ENCODE measurements at regions not wholly inside any gene's neighbourhood (a gene's known extent, or its start where the extent isn't known, plus 50 kb on each side); places are given as distances from the start of the nearest gene placed in this dataset.

- Mint-ChIP-seq H3K27ac (no peak overlapping the region), H3K27me3 (peaks cover 5% of the 10 kb centered on the region), H3K36me3 (ENCODE audit: low read depth) (no peaks in the 10 kb centered on the region), H3K9me3 (no peaks in the 10 kb centered on the region), H3K4me1 (ENCODE audit: low read depth) (no peaks in the 10 kb centered on the region), H3K4me3 (no peak overlapping the region)
- no peaks in the 10 kb centered on the region for H3K27me3 ChIP-seq (ENCODE audit: control insufficient read depth in 1 of 2, insufficient read depth in 2 of 2, low read length in 2 of 2)
- intact Hi-C loops (cut with DNase I, micrococcal nuclease), result no loop called here
- no peak overlapping the region for H3K4me3 ChIP-seq (ENCODE audit: low read length)
- POLR2A ChIA-PET, result no interaction called here
- H3K36me3 ChIP-seq (ENCODE audit: insufficient read depth, low read length), result no peaks in the 10 kb centered on the region
- TF ChIP-seq, protein P1, sequence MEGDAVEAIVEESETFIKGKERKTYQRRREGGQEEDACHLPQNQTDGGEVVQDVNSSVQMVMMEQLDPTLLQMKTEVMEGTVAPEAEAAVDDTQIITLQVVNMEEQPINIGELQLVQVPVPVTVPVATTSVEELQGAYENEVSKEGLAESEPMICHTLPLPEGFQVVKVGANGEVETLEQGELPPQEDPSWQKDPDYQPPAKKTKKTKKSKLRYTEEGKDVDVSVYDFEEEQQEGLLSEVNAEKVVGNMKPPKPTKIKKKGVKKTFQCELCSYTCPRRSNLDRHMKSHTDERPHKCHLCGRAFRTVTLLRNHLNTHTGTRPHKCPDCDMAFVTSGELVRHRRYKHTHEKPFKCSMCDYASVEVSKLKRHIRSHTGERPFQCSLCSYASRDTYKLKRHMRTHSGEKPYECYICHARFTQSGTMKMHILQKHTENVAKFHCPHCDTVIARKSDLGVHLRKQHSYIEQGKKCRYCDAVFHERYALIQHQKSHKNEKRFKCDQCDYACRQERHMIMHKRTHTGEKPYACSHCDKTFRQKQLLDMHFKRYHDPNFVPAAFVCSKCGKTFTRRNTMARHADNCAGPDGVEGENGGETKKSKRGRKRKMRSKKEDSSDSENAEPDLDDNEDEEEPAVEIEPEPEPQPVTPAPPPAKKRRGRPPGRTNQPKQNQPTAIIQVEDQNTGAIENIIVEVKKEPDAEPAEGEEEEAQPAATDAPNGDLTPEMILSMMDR (IDR thresholded peaks at IDR 0.05), result no peak
- DNase-seq, result no peak
- CTCF ChIA-PET, result no interaction called here
- no peaks in the 10 kb centered on the region for H3K4me1 ChIP-seq (ENCODE audit: insufficient read depth, low read length)
- ATAC-seq (ENCODE audit: poor library complexity), result no peak
- H3K27ac ChIP-seq (ENCODE audit: low read depth in 1 of 2, low read length in 2 of 2), result no peak overlapping the region
- peaks cover 0 to 4% of the 10 kb centered on the region in 2 experiments for H3K9me3 ChIP-seq (ENCODE audit: control insufficient read depth in 1 of 2, insufficient read depth in 1 of 2, low read length in 2 of 2)
These were observed 165.9 kb upstream of the HMGA2 start for GRCh38 chr12:65658360-65658759.

GRCh38 chr12:65659681-65660080 is 164.6 kb upstream of the HMGA2 start:
- ATAC-seq (ENCODE audit: poor library complexity) (no peak), DNase-seq (no peak)
- POLR2A ChIA-PET, result no interaction called here
- H3K27ac Mint-ChIP-seq, result no peak overlapping the region
- H3K36me3 ChIP-seq (ENCODE audit: insufficient read depth, low read length), result no peaks in the 10 kb centered on the region
- H3K4me3 ChIP-seq (ENCODE audit: low read length), result no peak overlapping the region
- no peaks in the 10 kb centered on the region for H3K4me1 ChIP-seq (ENCODE audit: insufficient read depth, low read length)
- H3K4me1 Mint-ChIP-seq (ENCODE audit: low read depth), result no peaks in the 10 kb centered on the region
- H3K27ac ChIP-seq (ENCODE audit: low read depth in 1 of 2, low read length in 2 of 2), result no peak overlapping the region
- no peaks in the 10 kb centered on the region for H3K27me3 ChIP-seq (ENCODE audit: control insufficient read depth in 1 of 2, insufficient read depth in 2 of 2, low read length in 2 of 2)
- H3K4me3 Mint-ChIP-seq, result no peak overlapping the region
- H3K36me3 Mint-ChIP-seq (ENCODE audit: low read depth), result no peaks in the 10 kb centered on the region
- no peaks in the 10 kb centered on the region for H3K9me3 Mint-ChIP-seq
- H3K9me3 ChIP-seq (ENCODE audit: control insufficient read depth in 1 of 2, insufficient read depth in 1 of 2, low read length in 2 of 2), result no peaks in the 10 kb centered on the region
- peaks cover 4% of the 10 kb centered on the region for H3K27me3 Mint-ChIP-seq
- TF ChIP-seq, protein P1 (IDR thresholded peaks at IDR 0.05), result no peak
- CTCF ChIA-PET, result no interaction called here
- intact Hi-C loops (cut with DNase I, micrococcal nuclease), result no loop called here

GRCh38 chr12:65660096-65660495 is 164.2 kb upstream of the HMGA2 start:
- no peaks in the 10 kb centered on the region for H3K4me1 ChIP-seq (ENCODE audit: insufficient read depth, low read length)
- CTCF ChIA-PET, result no interaction called here
- Mint-ChIP-seq H3K4me3 (no peak overlapping the region), H3K36me3 (ENCODE audit: low read depth) (no peaks in the 10 kb centered on the region), H3K27ac (no peak overlapping the region), H3K27me3 (no peaks in the 10 kb centered on the region), H3K4me1 (ENCODE audit: low read depth) (no peaks in the 10 kb centered on the region), H3K9me3 (no peaks in the 10 kb centered on the region)
- POLR2A ChIA-PET, result no interaction called here
- H3K27me3 ChIP-seq (ENCODE audit: control insufficient read depth in 1 of 2, insufficient read depth in 2 of 2, low read length in 2 of 2), result no peaks in the 10 kb centered on the region
- TF ChIP-seq, protein P1 (IDR thresholded peaks at IDR 0.05), result no peak
- H3K36me3 ChIP-seq (ENCODE audit: insufficient read depth, low read length), result no peaks in the 10 kb centered on the region
- intact Hi-C loops (cut with DNase I, micrococcal nuclease), result no loop called here
- H3K9me3 ChIP-seq (ENCODE audit: control insufficient read depth in 1 of 2, insufficient read depth in 1 of 2, low read length in 2 of 2), result no peaks in the 10 kb centered on the region
- no peak overlapping the region for H3K27ac ChIP-seq (ENCODE audit: low read depth in 1 of 2, low read length in 2 of 2)
- ATAC-seq (ENCODE audit: poor library complexity) (no peak), DNase-seq (no peak)
- H3K4me3 ChIP-seq (ENCODE audit: low read length), result no peak overlapping the region
